Smooth muscle cell (in vitro differentiated cells): ENCODE measurements at regions not wholly inside any gene's neighbourhood (a gene's known extent, or its start where the extent isn't known, plus 50 kb on each side); places are given as distances from the start of the nearest gene placed in this dataset.
"Not testable (repeated sequence)": the region's sequence is repeated elsewhere in the genome, so short reads cannot be mapped to it uniquely, and the experiment has no call there.

Experiments
- DNase-seq: peaks from one replicate; lab custom pipeline; 2025; ENCODE audit not compliant: unreplicated experiment; lab: John Stamatoyannopoulos, UW
- H2AFZ ChIP-seq: fragments of 200-600 bp; sonication (generic); 2 replicates; pipeline ENCODE4 v1.6.0; 2016; ENCODE audit warnings: antibody characterized with exemption, low read depth, mild to moderate bottlenecking
- H3F3A ChIP-seq: fragments of 200-600 bp; sonication (generic); 2 replicates; pipeline ENCODE4 v1.6.0; 2017; ENCODE audit warnings: antibody characterized with exemption, low read depth
- H3K27ac ChIP-seq: fragments of 200-600 bp; sonication (generic); 2 replicates; pipeline ENCODE4 v1.5.1; 2016; ENCODE audit warnings: low read depth, mild to moderate bottlenecking
- H3K27me3 ChIP-seq: fragments of 200-600 bp; sonication (generic); 2 replicates; pipeline ENCODE4 v1.6.1; 2016; ENCODE audit warnings: low read depth, mild to moderate bottlenecking
- H3K36me3 ChIP-seq: fragments of 200-600 bp; sonication (generic); 2 replicates; pipeline ENCODE4 v1.5.1; 2016; ENCODE audit warnings: low read depth
- H3K4me1 ChIP-seq: fragments of 200-600 bp; sonication (generic); 2 replicates; pipeline ENCODE4 v1.5.1; 2016; ENCODE audit warnings: low read depth
- H3K4me2 ChIP-seq: fragments of 200-600 bp; sonication (generic); 2 replicates; pipeline ENCODE4 v1.6.0; 2016; ENCODE audit warnings: mild to moderate bottlenecking
- H3K4me3 ChIP-seq: fragments of 200-600 bp; sonication (generic); 2 replicates; pipeline ENCODE4 v1.5.1; 2016; ENCODE audit warnings: mild to moderate bottlenecking
- H3K79me2 ChIP-seq: fragments of 200-600 bp; sonication (generic); 2 replicates; pipeline ENCODE4 v1.6.0; 2016; ENCODE audit warnings: low read depth, mild to moderate bottlenecking
- H3K9ac ChIP-seq: fragments of 200-600 bp; sonication (generic); 2 replicates; pipeline ENCODE4 v1.6.0; 2016; ENCODE audit warnings: low read depth
- H3K9me3 ChIP-seq: fragments of 200-600 bp; sonication (generic); replicated peaks from 2 replicates; pipeline ENCODE4 v1.5.1; 2016; ENCODE audit warnings: low read depth
- H4K20me1 ChIP-seq: fragments of 200-600 bp; sonication (generic); 2 replicates; pipeline ENCODE4 v1.6.0; 2016; ENCODE audit warnings: low read depth
- WGBS: methylation state at CpG from one replicate; pipeline ENCODE4 v1.1.7; 2016; ENCODE audit warnings: low lambda C conversion rate; 5-methylcytosine and 5-hydroxymethylcytosine counted together

GRCh38 chr7:73143993-73144392 lies 58.2 kb upstream of the SPDYE9 start:
- not testable (repeated sequence) for H3K4me2 ChIP-seq, H3K27me3 ChIP-seq, DNase-seq, H2AFZ ChIP-seq, H4K20me1 ChIP-seq, H3K36me3 ChIP-seq, H3K9ac ChIP-seq, H3K4me3 ChIP-seq, H3K9me3 ChIP-seq, H3K79me2 ChIP-seq, H3K4me1 ChIP-seq, H3F3A ChIP-seq, H3K27ac ChIP-seq
- WGBS, result 85% methylated on average over 4 of the region's 8 CpGs

GRCh38 chr7:73137922-73138321 lies 52.1 kb upstream of the SPDYE9 start:
- H2AFZ ChIP-seq, H3K4me3 ChIP-seq, H3K9ac ChIP-seq, H3K9me3 ChIP-seq, H3F3A ChIP-seq, H4K20me1 ChIP-seq, H3K36me3 ChIP-seq, DNase-seq, H3K4me1 ChIP-seq, H3K27me3 ChIP-seq, H3K4me2 ChIP-seq, H3K79me2 ChIP-seq, H3K27ac ChIP-seq: not testable (repeated sequence)
- 100% methylated on average over 1 of the region's 3 CpGs for WGBS
